Heart right ventricle (tissue), 16 donors: ENCODE measurements at regions not wholly inside any gene's neighbourhood (a gene's known extent, or its start where the extent isn't known, plus 50 kb on each side); places are given as distances from the start of the nearest gene placed in this dataset.

ENCODE experiments used
- ATAC-seq, 8 donors: fragments of 200-7000 bp; cut with Tn5 transposase; one replicate each; pipeline ENCODE4 v1.9.1; 2020; ENCODE audit warnings: mild to moderate bottlenecking in 8 of 8, moderate library complexity in 8 of 8, moderate number of reproducible peaks in 1 of 8
- DNase-seq, 2 donors: peaks; one replicate each; pipeline ENCODE4 v3.0.0-alpha.2; 2020
- H3K27ac ChIP-seq, 10 donors: fragments of 200-600 bp; sonication (generic) in 2 of 10; one replicate each; pipeline versions ENCODE4 v1.5.0 to v1.8.0; 2020 to 2022; ENCODE audit warnings: mild to moderate bottlenecking in 3 of 10
- H3K27me3 ChIP-seq, 7 donors: fragments of 200-600 bp; one replicate each; pipeline ENCODE4 v1.8.0; 2021 to 2022; ENCODE audit warnings: mild to moderate bottlenecking in 2 of 7
- H3K36me3 ChIP-seq, 9 donors: fragments of 200-600 bp; sonication (generic) in 1 of 9; one replicate each; pipeline versions ENCODE4 v1.5.0 to v1.8.0; 2020 to 2022; ENCODE audit warnings: mild to moderate bottlenecking in 2 of 9
- H3K4me1 ChIP-seq, 9 donors: fragments of 200-600 bp; sonication (generic) in 1 of 9; one replicate each; pipeline versions ENCODE4 v1.5.0 to v1.8.0; 2020 to 2022; ENCODE audit warnings: mild to moderate bottlenecking in 4 of 9
- H3K4me3 ChIP-seq, 10 donors: fragments of 200-600 bp; sonication (generic) in 2 of 10; one replicate each; pipeline versions ENCODE4 v1.5.0 to v1.8.0; 2020 to 2022; ENCODE audit warnings: mild to moderate bottlenecking in 7 of 10, moderate library complexity in 2 of 10
- H3K9me3 ChIP-seq, 11 donors: fragments of 200-600 bp in 10 of 11; sonication (generic) in 2 of 11; one replicate each; pipeline versions ENCODE4 v1.5.0 to v1.8.0; 2013 to 2022; ENCODE audit warnings: mild to moderate bottlenecking in 2 of 11, control low read depth in 1 of 11, moderate library complexity in 1 of 11
- CTCF ChIP-seq, 9 donors: fragments of 200-600 bp; sonication (generic) in 2 of 9; IDR thresholded peaks; one replicate each; pipeline versions ENCODE4 v1.5.0 to v1.8.0; 2021 to 2022; ENCODE audit warnings: antibody characterized with exemption in 9 of 9, mild to moderate bottlenecking in 5 of 9, moderate library complexity in 1 of 9
- WGBS, 2 donors: extraction: QIAGEN DNeasy Blood & Tissue Kit; methylation state at CpG; one replicate each; pipeline ENCODE4 v1.1.7; 2013; ENCODE audit warnings: inconsistent platforms in 1 of 2; 5-methylcytosine and 5-hydroxymethylcytosine counted together
- intact Hi-C, 10 donors: fragments of 100-400 bp; cut with DNase I; formaldehyde crosslinking; loops; one replicate each; pipeline versions ENCODE4 v1.11.1 to v1.14.2; 2022
- donor health status: Arrhythmogenic right ventricular cardiomyopathy.
- donor health status: ischemic (EF 13 %, LVEDD 7.1; RV severe dilation, severe dysfunction).
- donor health status: healthy with polysubstance abuse.
- donor health status: DM: no; HTN: yes; CAD: no.
- donor health status: DM: no; HTN: no; CAD: no.
- donor health status: ischemic (EF 25% LVEDD 6.9; RV normal size, moderate dysfunction).
- donor health status: ischemic (EF 25% LVEDD 5.7; RV mildly dilated, moderate dysfunction).
- donor health status: healthy.
- donor health status: DM: yes; HTN: yes; CAD: no.
- donor health status: Ischemic cardiomyopathy.
- donor health status: ischemic (EF 35%, LVEDD 5.7; RV mildly dilated, moderate dysfunction).
- donor health status: nonischemic (EF 11% LVEDD 7.7; RV severe dilation, severe dysfunction).
- donor health status: DM: yes; HTN: yes; CAD: no.
- donor health status: PGD.
- donor health status: ischemic (EF 29% LVEDD 5.4; RV normal size, mild dysfunction).
- donor health status: nonischemic (EF 23%, LVEDD 6.1; RV moderate dilation, normal function).

GRCh38 chr5:124274949-124275348 is 471.5 kb downstream of the ZNF608 start:
- Histone ChIP-seq H3K27ac (no peak overlapping the region), H3K4me3 (no peak overlapping the region), H3K4me1 (peaks cover 0 to 12% (median 0%) of the 10 kb centered on the region in 9 donors), H3K36me3 (no peaks in the 10 kb centered on the region), H3K9me3 (no peaks in the 10 kb centered on the region), H3K27me3 (no peaks in the 10 kb centered on the region)
- DNase-seq: no peak
- no peak for TF ChIP-seq CTCF (IDR thresholded peaks at IDR 0.05)
- 49 to 75% methylated on average over 2 of the region's 2 CpGs for WGBS, 2 donors
- no peak for ATAC-seq
- intact Hi-C loops: no loop called here

GRCh38 chr5:124264499-124264898 is 481.9 kb downstream of the ZNF608 start:
- intact Hi-C loops: no loop called here
- no peak for DNase-seq
- H3K27ac ChIP-seq: no peak overlapping the region
- WGBS, 2 donors: 88 to 95% methylated on average over 2 of the region's 2 CpGs
- ATAC-seq: no peak
- no peaks in the 10 kb centered on the region for H3K36me3 ChIP-seq
- H3K27me3 ChIP-seq: no peaks in the 10 kb centered on the region
- peaks cover 0 to 33% (median 15%) of the 10 kb centered on the region in 9 donors for H3K4me1 ChIP-seq
- no peak for TF ChIP-seq CTCF (IDR thresholded peaks at IDR 0.05)
- H3K4me3 ChIP-seq: no peak overlapping the region
- no peaks in the 10 kb centered on the region for H3K9me3 ChIP-seq

GRCh38 chr5:124263680-124264491 is 482.6 kb downstream of the ZNF608 start:
- DNase-seq: no peak
- Histone ChIP-seq H3K27me3 (no peaks in the 10 kb centered on the region), H3K4me3 (no peak overlapping the region), H3K27ac (no peak overlapping the region), H3K9me3 (no peaks in the 10 kb centered on the region), H3K36me3 (no peaks in the 10 kb centered on the region), H3K4me1 (peaks cover 0 to 33% (median 15%) of the 10 kb centered on the region in 9 donors)
- no peak for ATAC-seq
- no peak for TF ChIP-seq CTCF (IDR thresholded peaks at IDR 0.05)
- intact Hi-C loops: no loop called here
- 70 to 75% methylated on average over 6 of the region's 6 CpGs for WGBS, 2 donors

- Histone ChIP-seq H3K27me3 (no peaks in the 10 kb centered on the region), H3K36me3 (no peaks in the 10 kb centered on the region), H3K27ac (no peak overlapping the region), H3K9me3 (no peaks in the 10 kb centered on the region), H3K4me3 (no peak overlapping the region), H3K4me1 (peaks cover 0 to 33% (median 15%) of the 10 kb centered on the region in 9 donors)
- DNase-seq: no peak
- no peak for ATAC-seq
- no peak for TF ChIP-seq CTCF (IDR thresholded peaks at IDR 0.05)
- intact Hi-C loops: no loop called here
- WGBS, 2 donors: 75 to 89% methylated on average over 1 of the region's 1 CpG
These were observed 483.4 kb downstream of the ZNF608 start for GRCh38 chr5:124262991-124263571.
